GM12864 (cell line): ENCODE measurements at regions not wholly inside any gene's neighbourhood (a gene's known extent, or its start where the extent isn't known, plus 50 kb on each side); places are given as distances from the start of the nearest gene placed in this dataset.

Source experiments
- DNase-seq: peaks from one replicate; pipeline ENCODE4 v3.0.0-alpha.2; 2011; ENCODE audit warnings: low read depth
- H3K4me3 ChIP-seq: 2 replicates; pipeline ENCODE4 v1.5.1; 2011; ENCODE audit warnings: mild to moderate bottlenecking, low read depth, low read length, control low read depth
- CTCF ChIP-seq: IDR thresholded peaks from 2 replicates; pipeline ENCODE4 v1.5.1; 2011; ENCODE audit warnings: low read depth, mild to moderate bottlenecking, moderate library complexity, low read length, control low read depth, inconsistent platforms; ENCODE audit errors: missing control alignments

GRCh38 chr1:88210103-88210787 is 473.8 kb upstream of the PKN2 start:
- no peak for TF ChIP-seq CTCF
- DNase-seq, result no peak
- H3K4me3 ChIP-seq, result no peak overlapping the region

GRCh38 chr1:88216441-88216840 is 467.6 kb upstream of the PKN2 start:
- no peak for DNase-seq
- TF ChIP-seq CTCF, result no peak
- no peak overlapping the region for H3K4me3 ChIP-seq

DNA sequence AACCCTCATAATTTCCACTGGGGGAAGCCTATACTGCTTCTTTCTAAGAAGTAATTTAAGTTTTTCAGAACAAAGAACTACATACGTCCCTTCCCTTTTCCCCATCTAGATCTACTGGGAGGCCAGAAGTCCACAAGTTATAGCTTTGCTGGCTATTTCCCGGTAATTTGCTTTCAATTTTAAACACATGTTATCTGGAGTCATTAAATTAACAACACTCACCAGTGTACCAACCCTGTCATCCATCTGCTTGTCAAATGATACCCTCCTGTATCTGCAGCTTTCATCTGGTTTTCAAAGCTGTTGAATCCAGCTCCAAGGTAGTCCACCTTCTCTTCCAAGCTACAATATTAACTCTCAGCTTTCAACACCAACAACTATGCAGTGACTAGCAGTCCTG is 466.7 kb upstream of the PKN2 start:
- TF ChIP-seq CTCF, result no peak
- H3K4me3 ChIP-seq, result no peak overlapping the region
- no peak for DNase-seq

DNA sequence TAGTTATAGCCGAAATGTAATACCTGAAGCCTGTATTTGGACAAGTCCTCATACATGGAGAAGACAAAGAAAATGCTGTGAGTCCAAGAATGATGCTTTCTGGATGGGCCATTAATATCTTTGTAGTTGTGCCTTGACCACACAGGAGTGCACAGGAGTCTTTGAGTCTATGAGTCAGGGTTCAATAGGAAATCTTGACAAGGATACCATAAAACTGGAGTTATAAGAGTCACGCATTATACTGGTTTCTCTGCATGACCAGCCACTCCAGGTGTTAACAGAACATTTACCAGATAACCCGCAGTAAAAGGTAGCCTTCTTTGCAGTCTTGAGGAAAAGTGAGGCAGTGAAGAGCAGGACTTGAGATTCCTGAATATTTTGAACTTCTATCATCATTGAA is 464.6 kb upstream of the PKN2 start:
- no peak for DNase-seq
- H3K4me3 ChIP-seq, result no peak overlapping the region
- no peak for TF ChIP-seq CTCF

GRCh38 chr1:88221411-88221810 is 462.7 kb upstream of the PKN2 start:
- no peak for TF ChIP-seq CTCF
- DNase-seq, result no peak
- H3K4me3 ChIP-seq, result no peak overlapping the region

GRCh38 chr1:88224906-88225305 is 459.2 kb upstream of the PKN2 start:
- no peak overlapping the region for H3K4me3 ChIP-seq
- no peak for DNase-seq
- TF ChIP-seq CTCF, result no peak

GRCh38 chr1:88228114-88228513 is 456.0 kb upstream of the PKN2 start:
- no peak overlapping the region for H3K4me3 ChIP-seq
- DNase-seq, result no peak
- peak; percentile 10 for TF ChIP-seq CTCF
